IPS DF 6.9 (cell line): ENCODE measurements at regions not wholly inside any gene's neighbourhood (a gene's known extent, or its start where the extent isn't known, plus 50 kb on each side); places are given as distances from the start of the nearest gene placed in this dataset.
"Not testable (repeated sequence)": the region's sequence is repeated elsewhere in the genome, so short reads cannot be mapped to it uniquely, and the experiment has no call there.

Source experiments
- DNase-seq: peaks from one replicate; pipeline ENCODE4 v3.0.0-alpha.2; 2013; ENCODE audit warnings: low read depth, low spot score
- H3K27ac ChIP-seq: one replicate; pipeline ENCODE4 v1.5.1; 2013; ENCODE audit warnings: low read length, control low read depth
- H3K27me3 ChIP-seq: 2 replicates; pipeline ENCODE4 v1.6.1; 2013; ENCODE audit warnings: mild to moderate bottlenecking, low read length; ENCODE audit not compliant: control insufficient read depth, insufficient read depth
- H3K36me3 ChIP-seq: 2 replicates; pipeline ENCODE4 v1.6.1; 2013; ENCODE audit warnings: low read length; ENCODE audit not compliant: control insufficient read depth, insufficient read depth
- H3K4me1 ChIP-seq: 2 replicates; pipeline ENCODE4 v1.6.1; 2013; ENCODE audit warnings: low read length; ENCODE audit not compliant: control insufficient read depth, insufficient read depth
- H3K4me3 ChIP-seq: 2 replicates; pipeline ENCODE4 v1.5.1; 2013; ENCODE audit warnings: mild to moderate bottlenecking, low read length
- H3K9me3 ChIP-seq: 2 replicates; pipeline ENCODE4 v1.6.1; 2013; ENCODE audit warnings: low read length, inconsistent platforms; ENCODE audit not compliant: control insufficient read depth, insufficient read depth
- WGBS: extraction: QIAGEN DNeasy Blood & Tissue Kit; methylation state at CpG from one replicate; pipeline ENCODE4 v1.1.7; 2013; ENCODE audit warnings: mixed read lengths, missing lambda C conversion rate; ENCODE audit not compliant: insufficient read length, insufficient coverage; 5-methylcytosine and 5-hydroxymethylcytosine counted together

GRCh38 chr2:143850084-143850483 is 669.8 kb downstream of the ZEB2 start:
- no peaks in the 10 kb centered on the region for H3K36me3 ChIP-seq
- DNase-seq = no peak
- H3K9me3 ChIP-seq = no peaks in the 10 kb centered on the region
- H3K4me1 ChIP-seq = no peaks in the 10 kb centered on the region
- H3K4me3 ChIP-seq = no peak overlapping the region
- no CpG with 5 or more reads among the region's 3 CpGs for WGBS
- no peaks in the 10 kb centered on the region for H3K27me3 ChIP-seq
- no peak overlapping the region for H3K27ac ChIP-seq

GRCh38 chr2:143847257-143847656 is 672.7 kb downstream of the ZEB2 start:
- no peak overlapping the region for H3K4me3 ChIP-seq
- H3K27ac ChIP-seq = no peak overlapping the region
- H3K27me3 ChIP-seq = no peaks in the 10 kb centered on the region
- no peaks in the 10 kb centered on the region for H3K9me3 ChIP-seq
- DNase-seq = no peak
- no peaks in the 10 kb centered on the region for H3K4me1 ChIP-seq
- no peaks in the 10 kb centered on the region for H3K36me3 ChIP-seq
- WGBS = no CpG with 5 or more reads among the region's 1 CpG

- no peak for DNase-seq
- Histone ChIP-seq H3K27ac (no peak overlapping the region), H3K27me3 (no peaks in the 10 kb centered on the region), H3K9me3 (no peaks in the 10 kb centered on the region), H3K4me1 (no peaks in the 10 kb centered on the region), H3K36me3 (no peaks in the 10 kb centered on the region), H3K4me3 (no peak overlapping the region)
- no CpG with 5 or more reads among the region's 6 CpGs for WGBS
Observed at GRCh38 chr2:143844986-143845385, 674.9 kb downstream of the ZEB2 start.

- Histone ChIP-seq H3K9me3 (no peaks in the 10 kb centered on the region), H3K36me3 (no peaks in the 10 kb centered on the region), H3K27ac (no peak overlapping the region), H3K4me3 (no peak overlapping the region), H3K27me3 (no peaks in the 10 kb centered on the region), H3K4me1 (no peaks in the 10 kb centered on the region)
- WGBS = no CpG with 5 or more reads among the region's 3 CpGs
- DNase-seq = no peak
Observed at GRCh38 chr2:143843686-143844085, 676.2 kb downstream of the ZEB2 start.

GRCh38 chr2:143842836-143843235 is 677.1 kb downstream of the ZEB2 start:
- WGBS = no CpG with 5 or more reads among the region's 2 CpGs
- Histone ChIP-seq H3K27ac (no peak overlapping the region), H3K9me3 (no peaks in the 10 kb centered on the region), H3K36me3 (no peaks in the 10 kb centered on the region), H3K27me3 (no peaks in the 10 kb centered on the region), H3K4me3 (no peak overlapping the region), H3K4me1 (no peaks in the 10 kb centered on the region)
- no peak for DNase-seq

GRCh38 chr2:143841935-143842334 is 678.0 kb downstream of the ZEB2 start:
- Histone ChIP-seq H3K4me1 (no peaks in the 10 kb centered on the region), H3K27me3 (no peaks in the 10 kb centered on the region), H3K4me3 (no peak overlapping the region), H3K27ac (no peak overlapping the region), H3K36me3 (no peaks in the 10 kb centered on the region), H3K9me3 (no peaks in the 10 kb centered on the region)
- DNase-seq = no peak
- WGBS = no CpG with 5 or more reads among the region's 4 CpGs

- Histone ChIP-seq H3K4me1 (no peaks in the 10 kb centered on the region), H3K4me3 (no peak overlapping the region), H3K9me3 (no peaks in the 10 kb centered on the region), H3K27ac (no peak overlapping the region), H3K36me3 (no peaks in the 10 kb centered on the region), H3K27me3 (no peaks in the 10 kb centered on the region)
- DNase-seq = no peak
Observed at GRCh38 chr2:143840601-143841000, 679.3 kb downstream of the ZEB2 start.

- no peak for DNase-seq
- Histone ChIP-seq H3K9me3 (no peaks in the 10 kb centered on the region), H3K27me3 (no peaks in the 10 kb centered on the region), H3K4me1 (no peaks in the 10 kb centered on the region), H3K36me3 (no peaks in the 10 kb centered on the region), H3K4me3 (no peak overlapping the region), H3K27ac (no peak overlapping the region)
- no CpG with 5 or more reads among the region's 2 CpGs for WGBS
Observed at GRCh38 chr2:143840194-143840593, 679.7 kb downstream of the ZEB2 start.

GRCh38 chr2:143839456-143839855 is 680.5 kb downstream of the ZEB2 start:
- no peaks in the 10 kb centered on the region for H3K36me3 ChIP-seq
- WGBS = no CpG with 5 or more reads among the region's 2 CpGs
- H3K27me3 ChIP-seq = no peaks in the 10 kb centered on the region
- H3K4me1 ChIP-seq = no peaks in the 10 kb centered on the region
- no peak overlapping the region for H3K4me3 ChIP-seq
- H3K27ac ChIP-seq = no peak overlapping the region
- no peak for DNase-seq
- H3K9me3 ChIP-seq = no peaks in the 10 kb centered on the region

- DNase-seq, H3K4me1 ChIP-seq, H3K27ac ChIP-seq, H3K36me3 ChIP-seq, H3K9me3 ChIP-seq, H3K4me3 ChIP-seq, H3K27me3 ChIP-seq: not testable (repeated sequence)
Observed at GRCh38 chr2:143837055-143837454, 682.9 kb downstream of the ZEB2 start.

- Histone ChIP-seq H3K36me3 (no peaks in the 10 kb centered on the region), H3K27me3 (no peaks in the 10 kb centered on the region), H3K27ac (no peak overlapping the region), H3K4me3 (no peak overlapping the region), H3K9me3 (no peaks in the 10 kb centered on the region), H3K4me1 (peaks cover 1% of the 10 kb centered on the region; the same call in 1 of the 2 replicates)
- WGBS = no CpG with 5 or more reads among the region's 2 CpGs
- no peak for DNase-seq
Observed at GRCh38 chr2:143835481-143835880, 684.4 kb downstream of the ZEB2 start.
